Stimulated activated CD4-positive, alpha-beta T cell treated with anti-CD3 and anti-CD28 coated beads, Interleukin-15, amount 100 ng/mL, for 24 hours (primary cell): ENCODE measurements at regions not wholly inside any gene's neighbourhood (a gene's known extent, or its start where the extent isn't known, plus 50 kb on each side); places are given as distances from the start of the nearest gene placed in this dataset.
"Not testable (repeated sequence)": the region's sequence is repeated elsewhere in the genome, so short reads cannot be mapped to it uniquely, and the experiment has no call there.

Source experiments
- DNase-seq: peaks from one replicate; pipeline ENCODE4 v3.0.0-alpha.2; 2020

DNA sequence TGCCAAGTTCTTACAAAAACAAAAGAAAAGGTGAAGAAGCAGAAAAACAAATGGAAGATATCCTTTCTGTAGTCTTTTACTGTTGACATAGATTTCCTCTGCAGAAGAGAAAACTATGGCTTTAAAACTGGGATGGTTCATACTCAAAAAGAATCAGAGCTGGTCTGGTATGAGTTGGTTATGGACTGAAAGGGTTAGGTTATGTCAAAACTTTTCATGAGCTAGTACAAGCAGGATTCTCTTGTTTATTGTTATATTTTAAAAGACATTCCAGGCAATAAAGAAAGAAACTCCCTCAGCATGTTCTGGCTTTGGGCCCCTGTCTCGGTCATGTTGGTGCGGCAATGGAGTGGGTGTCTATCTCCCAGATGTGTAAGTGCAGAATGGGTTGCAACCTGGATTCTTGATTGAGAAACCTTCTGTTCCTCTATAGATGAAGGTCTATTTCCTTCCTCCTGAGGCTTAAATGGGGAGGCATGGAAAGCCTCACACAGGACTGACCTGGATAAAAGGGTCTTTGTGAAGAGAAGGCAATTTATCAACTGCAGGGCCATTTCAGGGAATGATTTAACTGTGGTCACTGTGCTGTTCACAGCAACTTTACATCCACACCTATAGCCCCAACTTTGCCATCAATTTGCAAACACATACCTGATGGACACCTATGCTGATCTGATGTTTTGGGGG lies 209.6 kb upstream of the TNC start:
- DNase-seq = no peak

DNA sequence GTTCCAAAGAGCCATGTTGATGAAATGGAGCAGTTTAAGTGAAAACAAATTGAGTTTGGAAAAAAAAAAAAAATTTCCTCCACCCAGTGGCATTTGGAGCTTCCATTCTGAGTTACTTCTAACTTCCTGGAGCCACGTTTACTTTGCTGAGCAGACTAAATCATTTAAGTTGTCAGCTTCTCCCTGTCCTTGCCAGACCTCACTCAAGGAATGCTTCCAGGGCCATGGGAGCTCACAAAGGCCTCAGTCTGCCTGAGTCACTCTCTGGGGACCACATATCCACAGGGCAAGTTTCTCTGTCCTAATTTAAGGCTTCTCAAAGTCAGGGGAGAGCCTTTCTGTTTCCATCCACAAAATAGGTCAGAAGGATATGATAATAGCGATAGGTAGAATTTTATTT lies 210.3 kb upstream of the TNC start:
- no peak for DNase-seq

GRCh38 chr9:115328677-115329076 lies 210.7 kb upstream of the TNC start:
- no peak for DNase-seq

GRCh38 chr9:115333277-115334070 lies 215.5 kb upstream of the TNC start:
- no peak for DNase-seq

GRCh38 chr9:115335439-115335838 lies 217.5 kb upstream of the TNC start:
- DNase-seq = no peak

GRCh38 chr9:115340314-115340713 lies 222.4 kb upstream of the TNC start:
- no peak for DNase-seq

GRCh38 chr9:115341426-115341825 lies 223.5 kb upstream of the TNC start:
- no peak for DNase-seq

DNA sequence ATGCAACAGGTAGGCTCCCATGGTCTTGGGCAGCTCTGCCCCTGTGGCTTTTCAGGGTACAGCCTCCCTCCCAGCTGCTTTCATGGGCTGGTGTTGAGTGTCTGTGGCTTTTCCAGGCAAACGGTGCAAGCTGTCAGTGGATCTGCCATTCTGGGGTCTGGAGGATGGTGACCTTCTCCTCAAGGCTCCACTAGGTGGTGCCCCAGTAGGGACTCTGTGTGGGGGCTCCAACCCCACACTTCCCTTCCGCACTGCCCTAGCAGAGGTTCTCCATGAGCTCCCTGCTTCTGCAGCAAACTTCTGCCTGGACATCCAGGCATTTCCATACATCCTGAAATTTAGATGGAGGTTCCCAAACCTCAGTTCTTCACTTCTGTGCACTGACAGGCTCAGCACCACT lies 229.8 kb upstream of the TNC start:
- DNase-seq = not testable (repeated sequence)

DNA sequence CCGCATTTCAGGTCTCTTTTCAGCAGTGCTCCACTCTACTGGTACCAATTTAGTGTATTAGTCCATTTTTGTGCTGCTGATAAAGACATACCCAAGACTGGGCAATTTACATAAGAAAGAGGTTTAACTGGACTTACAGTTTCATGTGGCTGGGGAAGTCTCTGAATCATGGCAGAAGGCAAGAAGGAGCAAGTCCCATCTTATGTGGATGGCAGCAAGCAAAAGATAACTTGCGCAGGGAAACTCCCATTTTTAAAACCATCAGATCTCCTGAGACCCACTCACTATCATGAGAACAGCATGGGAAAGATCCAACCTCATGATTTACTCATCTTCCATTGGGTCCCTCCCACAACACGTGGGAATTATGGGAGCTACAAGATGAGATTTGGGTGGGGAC lies 231.0 kb upstream of the TNC start:
- not testable (repeated sequence) for DNase-seq

- DNase-seq = no peak
Measured at GRCh38 chr9:115349542-115349941, 231.6 kb upstream of the TNC start.

DNA sequence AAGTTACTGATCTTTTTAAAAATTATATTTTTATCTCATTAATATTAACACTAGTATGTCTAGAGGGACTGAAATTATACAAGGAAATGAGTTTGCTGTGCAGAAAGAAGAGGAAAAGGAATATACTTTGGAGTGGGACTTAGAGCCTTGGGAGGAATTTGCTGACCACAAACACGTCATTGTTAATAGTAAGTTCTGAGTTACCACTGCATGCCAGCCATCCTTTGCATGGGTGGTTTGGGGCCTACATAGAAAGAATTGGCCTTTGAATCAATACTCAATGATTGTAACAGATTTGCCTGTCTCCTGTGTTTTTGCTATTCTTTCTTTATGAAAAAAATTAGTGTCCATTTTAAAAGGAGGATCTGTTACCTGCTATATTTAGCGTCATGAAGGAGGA lies 232.6 kb upstream of the TNC start:
- no peak for DNase-seq

- DNase-seq = no peak
Measured at GRCh38 chr9:115353681-115354080, 235.7 kb upstream of the TNC start.

GRCh38 chr9:115357821-115358220 lies 239.9 kb upstream of the TNC start:
- no peak for DNase-seq

DNA sequence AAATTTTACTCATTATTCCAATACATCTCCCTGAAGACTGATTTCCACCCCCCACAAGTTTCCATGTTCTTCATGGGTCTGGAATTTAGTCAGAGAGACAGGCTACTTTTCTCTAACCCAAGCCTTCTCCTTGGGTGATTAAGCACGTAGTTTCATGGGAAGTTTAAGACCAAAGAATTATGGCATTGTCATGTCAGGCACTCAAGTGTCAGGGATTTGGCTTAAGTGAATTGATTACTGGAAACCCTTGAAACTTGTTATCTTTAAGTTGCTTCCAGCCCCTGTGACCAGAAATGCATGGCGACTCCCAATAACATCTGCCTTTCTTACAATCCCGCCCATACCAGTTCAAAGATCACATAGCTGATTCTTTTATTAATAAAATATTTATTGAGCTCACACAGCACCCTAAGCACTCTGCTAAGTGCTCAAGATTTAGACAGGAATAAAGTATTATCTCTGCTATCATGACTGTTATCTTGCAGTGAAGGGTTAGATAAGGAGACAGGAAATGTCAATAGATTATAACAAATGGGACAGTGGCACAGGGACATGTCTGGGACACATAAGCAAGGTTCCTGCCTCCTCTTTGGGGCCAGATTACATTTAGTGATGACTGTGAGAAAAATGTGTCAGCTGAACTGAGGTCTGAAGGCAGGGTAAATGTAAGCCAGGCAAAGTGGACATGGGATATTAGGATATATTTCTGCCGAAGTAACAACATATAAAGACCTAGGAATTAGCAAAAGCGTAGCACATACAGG lies 241.2 kb upstream of the TNC start:
- no peak for DNase-seq

GRCh38 chr9:115360122-115360521 lies 242.2 kb upstream of the TNC start:
- no peak for DNase-seq

DNA sequence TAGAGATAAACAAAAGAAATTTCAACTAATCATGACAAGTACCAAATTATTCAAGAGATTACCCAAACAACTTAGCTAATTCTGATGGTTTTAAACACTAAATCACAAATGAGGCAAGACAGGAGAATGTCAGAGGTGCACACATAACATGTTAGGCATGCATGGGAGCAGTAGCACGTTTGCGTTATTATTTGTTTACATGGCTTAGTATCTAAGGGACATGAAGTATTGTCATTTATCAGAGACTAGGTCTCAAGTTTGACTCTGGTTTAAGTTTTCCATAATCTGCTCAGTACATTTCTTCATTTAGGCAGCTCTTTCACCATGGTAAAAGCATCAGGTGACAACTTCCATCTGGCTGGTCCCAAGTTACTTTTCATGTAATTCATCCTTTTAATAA lies 244.1 kb upstream of the TNC start:
- no peak for DNase-seq

GRCh38 chr9:115362640-115363039 lies 244.7 kb upstream of the TNC start:
- DNase-seq = no peak

DNA sequence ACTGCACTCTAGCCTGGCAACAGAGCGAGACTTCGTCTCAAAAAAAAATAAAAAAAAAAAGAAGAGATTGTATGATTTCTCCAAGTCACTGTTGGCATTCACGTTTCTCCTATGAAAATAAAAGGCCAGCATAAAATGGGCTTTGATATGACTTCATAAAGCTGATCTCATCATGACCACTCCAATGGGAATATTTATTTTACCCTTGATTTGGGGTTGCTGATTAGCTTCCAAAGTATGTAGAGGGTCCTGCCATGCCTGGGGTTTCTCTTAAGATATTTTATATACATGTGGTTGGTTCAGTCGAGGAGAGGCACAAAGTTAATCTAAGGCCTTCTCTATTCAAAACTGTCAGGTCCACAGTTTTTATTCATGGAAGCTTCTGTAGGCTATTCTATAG lies 247.0 kb upstream of the TNC start:
- DNase-seq = no peak

DNA sequence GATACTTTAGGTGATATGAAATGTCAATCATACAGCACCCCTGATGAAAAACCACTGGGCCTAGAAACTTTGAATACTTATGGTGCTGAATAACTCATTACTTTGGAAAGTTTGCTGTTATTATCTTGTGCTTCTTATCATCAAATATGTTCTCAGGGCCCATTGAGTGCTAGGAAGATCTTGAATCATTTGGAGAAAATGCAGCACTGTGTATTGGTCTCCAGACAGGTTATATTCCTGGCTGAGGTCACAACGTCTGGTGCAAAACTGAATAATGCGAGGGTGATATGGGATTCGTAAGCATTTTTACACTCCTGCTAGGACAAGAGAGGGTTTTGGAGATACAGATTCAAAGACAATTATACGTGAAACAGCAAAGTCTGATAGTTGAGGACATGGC lies 249.4 kb upstream of the TNC start:
- no peak for DNase-seq

DNA sequence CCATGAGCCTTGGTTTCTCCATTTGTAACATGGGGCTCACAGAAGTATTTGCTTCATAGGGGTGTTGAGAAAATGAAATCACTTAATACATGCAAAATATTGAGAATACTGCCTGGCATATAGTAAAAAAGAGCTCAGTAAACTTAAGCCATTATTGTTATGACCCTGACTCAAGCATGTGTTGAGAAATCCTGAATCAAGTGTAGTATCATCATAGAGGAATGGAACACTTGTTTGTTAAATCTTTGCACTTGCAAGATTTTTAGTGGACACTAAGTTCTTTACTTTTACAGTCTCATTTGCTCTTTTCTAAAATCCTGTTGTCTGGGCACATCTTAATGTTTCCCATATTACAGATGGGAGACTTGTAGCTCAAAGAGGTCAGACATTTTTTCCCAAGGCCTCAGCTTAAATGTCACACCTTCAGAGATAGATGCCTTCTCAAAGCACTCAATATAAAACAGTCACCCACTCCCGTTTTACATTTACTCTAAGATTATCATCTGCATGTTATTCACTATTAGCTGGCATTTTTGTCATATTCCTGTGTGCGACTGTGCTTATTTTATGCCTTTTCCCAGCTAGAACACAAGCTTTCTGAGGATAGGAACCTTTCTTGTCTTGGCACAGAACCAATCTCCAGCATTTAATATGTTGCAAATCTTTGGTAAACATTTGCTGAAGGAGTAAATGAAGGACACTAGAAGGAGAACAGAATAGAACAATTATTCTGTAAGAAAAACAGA lies 250.0 kb upstream of the TNC start:
- DNase-seq = no peak

GRCh38 chr9:115369322-115369957 lies 251.5 kb upstream of the TNC start:
- DNase-seq = no peak

GRCh38 chr9:115373000-115373709 lies 255.2 kb upstream of the TNC start:
- DNase-seq = peak; percentile 65
